ENCODE measurements at regions not wholly inside any gene's neighbourhood (a gene's known extent, or its start where the extent isn't known, plus 50 kb on each side); places are given as distances from the start of the nearest gene placed in this dataset.

- H3K14ac ChIP-seq (ENCODE audit: low read length) = no peak overlapping the region
- no CpG with 5 or more reads among the region's 6 CpGs for WGBS (ENCODE audit: extremely low coverage, insufficient coverage, insufficient read length)
Observed at GRCh38 chr1:185375583-185375982, 58.5 kb upstream of the IVNS1ABP start.

DNA sequence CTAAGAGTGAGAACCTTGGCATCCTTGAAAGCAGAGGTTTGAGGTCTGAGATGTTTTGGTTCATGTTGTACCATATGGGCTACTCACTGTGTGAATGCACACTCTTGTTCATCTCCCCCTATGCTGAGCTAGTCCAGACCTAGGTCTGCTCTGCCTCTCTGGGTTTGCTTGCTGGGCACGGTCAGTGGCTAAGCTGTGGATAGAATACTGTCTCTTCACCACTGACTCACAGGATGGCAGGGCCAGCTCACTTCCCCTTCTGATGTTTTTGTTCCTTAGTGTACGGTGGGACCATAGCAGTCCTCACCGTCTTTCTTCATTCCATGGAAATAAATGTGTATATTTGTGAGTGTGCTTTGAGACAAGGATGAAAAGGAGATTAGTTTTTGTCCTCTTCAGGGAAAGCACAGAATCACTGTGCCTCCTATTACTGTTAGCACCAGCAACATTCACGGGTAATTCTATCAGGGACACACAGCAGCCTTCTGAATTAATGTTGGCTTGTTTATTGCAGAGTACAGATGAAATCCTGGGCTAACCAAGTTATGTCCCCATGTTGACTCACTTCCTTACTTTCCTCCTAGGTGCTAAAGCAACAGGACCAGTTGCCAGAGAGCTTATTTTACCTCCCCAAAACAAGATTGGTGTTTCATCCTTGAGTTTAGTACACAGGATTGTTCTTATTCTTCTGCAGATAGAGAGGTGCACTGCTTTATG lies 56.9 kb upstream of the IVNS1ABP start:
- Histone ChIP-seq H4K12ac (ENCODE audit: low read depth, low read length) (no peak overlapping the region), H2BK120ac (ENCODE audit: insufficient read depth, low read length, poor library complexity) (no peak overlapping the region), H2AK5ac (ENCODE audit: low read length) (no peak overlapping the region), H3K9me3 (ENCODE audit: insufficient read depth, low read depth, low read length) (no peaks in the 10 kb centered on the region), H3K4me1 (ENCODE audit: control insufficient read depth in 1 of 2, insufficient read depth in 2 of 2, low read length in 2 of 2) (peaks cover 3% of the 10 kb centered on the region in 2 experiments), H3K23ac (ENCODE audit: low read length) (no peak overlapping the region), H3K79me2 (ENCODE audit: control insufficient read depth, insufficient read depth, low read length, poor library complexity) (no peaks in the 10 kb centered on the region), H2BK5ac (ENCODE audit: low read depth, low read length, poor library complexity) (no peak overlapping the region), H3K9ac (ENCODE audit: low read length) (no peak overlapping the region), H3K4me3 (ENCODE audit: low read depth, low read length) (no peak overlapping the region), H2BK12ac (ENCODE audit: low read length) (no peak overlapping the region), H3K36me3 (ENCODE audit: control insufficient read depth in 1 of 2, insufficient read depth in 2 of 2, low read length in 2 of 2) (no peaks in the 10 kb centered on the region), H4K8ac (ENCODE audit: low read depth, low read length) (no peak overlapping the region), H4K91ac (ENCODE audit: low read depth, low read length) (no peak overlapping the region), H3K79me1 (ENCODE audit: low read length) (peaks cover 1% of the 10 kb centered on the region), H3K27ac (ENCODE audit: low read depth, low read length) (no peak overlapping the region), H3K4me2 (ENCODE audit: low read length) (no peak overlapping the region), H3K14ac (ENCODE audit: low read length) (no peak overlapping the region), H3K4ac (ENCODE audit: low read depth, low read length) (no peak overlapping the region), H3K27me3 (ENCODE audit: insufficient read depth, low read length) (no peaks in the 10 kb centered on the region), H3K18ac (ENCODE audit: low read length) (no peak overlapping the region), H2AFZ (ENCODE audit: insufficient read depth, low read length, poor library complexity) (no peak overlapping the region)
- WGBS (ENCODE audit: extremely low coverage, insufficient coverage, insufficient read length) = no CpG with 5 or more reads among the region's 4 CpGs
- DNase-seq = peak in 1 of 2 donors; percentile 18

More at GRCh38 chr1:185375583-185375982, 58.5 kb upstream of the IVNS1ABP start:
- Histone ChIP-seq H3K18ac (ENCODE audit: low read length) (no peak overlapping the region), H3K4me2 (ENCODE audit: low read length) (no peak overlapping the region), H2AFZ (ENCODE audit: insufficient read depth, low read length, poor library complexity) (no peak overlapping the region), H2AK5ac (ENCODE audit: low read length) (no peak overlapping the region), H3K79me2 (ENCODE audit: control insufficient read depth, insufficient read depth, low read length, poor library complexity) (no peaks in the 10 kb centered on the region), H4K12ac (ENCODE audit: low read depth, low read length) (no peak overlapping the region), H3K4ac (ENCODE audit: low read depth, low read length) (no peak overlapping the region), H2BK12ac (ENCODE audit: low read length) (no peak overlapping the region), H2BK120ac (ENCODE audit: insufficient read depth, low read length, poor library complexity) (no peak overlapping the region), H3K36me3 (ENCODE audit: control insufficient read depth in 1 of 2, insufficient read depth in 2 of 2, low read length in 2 of 2) (no peaks in the 10 kb centered on the region), H4K91ac (ENCODE audit: low read depth, low read length) (no peak overlapping the region), H3K4me1 (ENCODE audit: control insufficient read depth in 1 of 2, insufficient read depth in 2 of 2, low read length in 2 of 2) (peaks cover 3% of the 10 kb centered on the region in 2 experiments), H3K79me1 (ENCODE audit: low read length) (peaks cover 1% of the 10 kb centered on the region), H3K27ac (ENCODE audit: low read depth, low read length) (no peak overlapping the region), H3K4me3 (ENCODE audit: low read depth, low read length) (no peak overlapping the region), H3K27me3 (ENCODE audit: insufficient read depth, low read length) (no peaks in the 10 kb centered on the region), H3K9me3 (ENCODE audit: insufficient read depth, low read depth, low read length) (no peaks in the 10 kb centered on the region), H3K23ac (ENCODE audit: low read length) (no peak overlapping the region), H3K9ac (ENCODE audit: low read length) (no peak overlapping the region), H2BK5ac (ENCODE audit: low read depth, low read length, poor library complexity) (no peak overlapping the region), H4K8ac (ENCODE audit: low read depth, low read length) (no peak overlapping the region)
- DNase-seq = peak in 1 of 2 donors; percentile 20

- H3K79me1 ChIP-seq (ENCODE audit: low read length) = no peaks in the 10 kb centered on the region
- no peak overlapping the region for H3K27ac ChIP-seq (ENCODE audit: low read depth, low read length)
- H2BK5ac ChIP-seq (ENCODE audit: low read depth, low read length, poor library complexity) = no peak overlapping the region
- H3K23ac ChIP-seq (ENCODE audit: low read length) = no peak overlapping the region
- H3K14ac ChIP-seq (ENCODE audit: low read length) = no peak overlapping the region
- H3K27me3 ChIP-seq (ENCODE audit: insufficient read depth, low read length) = no peaks in the 10 kb centered on the region
- no peak overlapping the region for H3K18ac ChIP-seq (ENCODE audit: low read length)
- H2AK5ac ChIP-seq (ENCODE audit: low read length) = no peak overlapping the region
- no peak overlapping the region for H2AFZ ChIP-seq (ENCODE audit: insufficient read depth, low read length, poor library complexity)
- no CpG with 5 or more reads among the region's 4 CpGs for WGBS (ENCODE audit: extremely low coverage, insufficient coverage, insufficient read length)
- DNase-seq = no peak
- H4K8ac ChIP-seq (ENCODE audit: low read depth, low read length) = no peak overlapping the region
- no peak overlapping the region for H2BK12ac ChIP-seq (ENCODE audit: low read length)
- no peaks in the 10 kb centered on the region for H3K4me1 ChIP-seq (ENCODE audit: control insufficient read depth in 1 of 2, insufficient read depth in 2 of 2, low read length in 2 of 2)
- no peak overlapping the region for H3K9ac ChIP-seq (ENCODE audit: low read length)
- H2BK120ac ChIP-seq (ENCODE audit: insufficient read depth, low read length, poor library complexity) = no peak overlapping the region
- no peak overlapping the region for H4K12ac ChIP-seq (ENCODE audit: low read depth, low read length)
- H3K9me3 ChIP-seq (ENCODE audit: insufficient read depth, low read depth, low read length) = no peaks in the 10 kb centered on the region
- no peaks in the 10 kb centered on the region for H3K36me3 ChIP-seq (ENCODE audit: control insufficient read depth in 1 of 2, insufficient read depth in 2 of 2, low read length in 2 of 2)
- no peak overlapping the region for H3K4ac ChIP-seq (ENCODE audit: low read depth, low read length)
- H3K79me2 ChIP-seq (ENCODE audit: control insufficient read depth, insufficient read depth, low read length, poor library complexity) = no peaks in the 10 kb centered on the region
- no peak overlapping the region for H3K4me3 ChIP-seq (ENCODE audit: low read depth, low read length)
- H3K4me2 ChIP-seq (ENCODE audit: low read length) = no peak overlapping the region
- no peak overlapping the region for H4K91ac ChIP-seq (ENCODE audit: low read depth, low read length)
Observed at GRCh38 chr1:185369786-185370185, 52.7 kb upstream of the IVNS1ABP start.

DNA sequence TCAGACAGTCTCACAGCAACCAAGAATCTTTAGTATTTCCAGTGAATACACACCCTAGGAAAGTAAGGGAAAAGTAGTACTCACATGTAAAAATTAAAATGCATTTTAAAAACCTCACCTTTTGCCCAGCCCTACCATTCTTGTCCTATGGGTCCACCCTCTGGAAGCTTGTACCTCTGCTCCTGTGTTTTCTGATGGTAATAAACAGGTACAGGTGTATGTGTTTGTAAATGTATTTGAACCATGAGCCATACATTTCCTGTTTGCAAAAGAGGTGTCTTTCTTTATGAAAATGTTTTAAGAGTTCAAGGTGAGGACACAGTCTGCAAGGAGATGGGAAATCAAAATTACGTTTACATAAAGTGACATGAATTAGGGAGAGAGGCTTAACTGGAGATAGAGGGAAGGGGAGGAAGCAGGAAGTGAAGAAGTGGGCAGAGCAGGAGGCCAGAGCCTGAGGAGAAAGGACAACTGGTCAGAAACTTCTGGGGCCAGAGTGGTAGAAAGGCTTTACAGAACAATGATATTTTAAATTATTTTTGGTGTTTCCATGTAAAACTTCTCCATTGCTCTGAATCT lies 52.0 kb upstream of the IVNS1ABP start:
- no peaks in the 10 kb centered on the region for H3K79me1 ChIP-seq (ENCODE audit: low read length)
- H3K36me3 ChIP-seq (ENCODE audit: control insufficient read depth in 1 of 2, insufficient read depth in 2 of 2, low read length in 2 of 2) = no peaks in the 10 kb centered on the region
- H3K79me2 ChIP-seq (ENCODE audit: control insufficient read depth, insufficient read depth, low read length, poor library complexity) = no peaks in the 10 kb centered on the region
- H3K27me3 ChIP-seq (ENCODE audit: insufficient read depth, low read length) = no peaks in the 10 kb centered on the region
- H4K8ac ChIP-seq (ENCODE audit: low read depth, low read length) = no peak overlapping the region
- H3K18ac ChIP-seq (ENCODE audit: low read length) = no peak overlapping the region
- no peak overlapping the region for H2BK120ac ChIP-seq (ENCODE audit: insufficient read depth, low read length, poor library complexity)
- H4K12ac ChIP-seq (ENCODE audit: low read depth, low read length) = no peak overlapping the region
- H3K9ac ChIP-seq (ENCODE audit: low read length) = no peak overlapping the region
- no peak overlapping the region for H2BK12ac ChIP-seq (ENCODE audit: low read length)
- no peak overlapping the region for H3K27ac ChIP-seq (ENCODE audit: low read depth, low read length)
- no peak overlapping the region for H3K14ac ChIP-seq (ENCODE audit: low read length)
- WGBS (ENCODE audit: extremely low coverage, insufficient coverage, insufficient read length) = no CpG with 5 or more reads among the region's 1 CpG
- H3K4me2 ChIP-seq (ENCODE audit: low read length) = no peak overlapping the region
- no peak overlapping the region for H3K4me3 ChIP-seq (ENCODE audit: low read depth, low read length)
- no peak overlapping the region for H4K91ac ChIP-seq (ENCODE audit: low read depth, low read length)
- no peak overlapping the region for H3K4ac ChIP-seq (ENCODE audit: low read depth, low read length)
- H2BK5ac ChIP-seq (ENCODE audit: low read depth, low read length, poor library complexity) = no peak overlapping the region
- H2AFZ ChIP-seq (ENCODE audit: insufficient read depth, low read length, poor library complexity) = no peak overlapping the region
- peak overlapping the region; percentile 25 for H3K23ac ChIP-seq (ENCODE audit: low read length)
- DNase-seq = no peak
- no peaks in the 10 kb centered on the region for H3K4me1 ChIP-seq (ENCODE audit: control insufficient read depth in 1 of 2, insufficient read depth in 2 of 2, low read length in 2 of 2)
- H3K9me3 ChIP-seq (ENCODE audit: insufficient read depth, low read depth, low read length) = no peaks in the 10 kb centered on the region
- no peak overlapping the region for H2AK5ac ChIP-seq (ENCODE audit: low read length)
